Hematopoietic multipotent progenitor cell treated with erythropoietin and hydrocortisone succinate and interleukin-3 and kit ligand, for 8 days (in vitro differentiated cells): ENCODE measurements at regions not wholly inside any gene's neighbourhood (a gene's known extent, or its start where the extent isn't known, plus 50 kb on each side); places are given as distances from the start of the nearest gene placed in this dataset.
"Not testable (repeated sequence)": the region's sequence is repeated elsewhere in the genome, so short reads cannot be mapped to it uniquely, and the experiment has no call there.

Source experiments
- DNase-seq: peaks from one replicate; pipeline ENCODE4 v3.0.0-alpha.2; 2015

DNA sequence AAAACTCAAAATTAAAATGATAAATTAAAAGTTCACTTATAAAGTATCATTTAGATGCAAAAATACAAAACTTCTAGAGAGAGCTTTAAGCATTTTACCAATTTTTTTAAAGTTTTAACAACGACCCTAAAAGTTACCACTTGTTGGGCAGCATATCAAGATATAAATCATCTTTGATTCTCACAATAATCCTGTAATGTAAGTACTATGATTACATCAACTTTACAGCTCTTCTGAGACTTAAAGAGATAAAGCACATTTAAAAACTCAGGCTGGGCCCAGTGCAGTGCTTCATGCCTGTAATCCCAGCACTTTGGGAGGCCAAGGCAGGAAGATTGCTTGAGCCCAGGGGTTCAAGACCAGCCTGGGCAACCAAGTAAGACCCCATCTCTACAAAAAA lies 202.7 kb upstream of the GPC6 start:
- no peak for DNase-seq

DNA sequence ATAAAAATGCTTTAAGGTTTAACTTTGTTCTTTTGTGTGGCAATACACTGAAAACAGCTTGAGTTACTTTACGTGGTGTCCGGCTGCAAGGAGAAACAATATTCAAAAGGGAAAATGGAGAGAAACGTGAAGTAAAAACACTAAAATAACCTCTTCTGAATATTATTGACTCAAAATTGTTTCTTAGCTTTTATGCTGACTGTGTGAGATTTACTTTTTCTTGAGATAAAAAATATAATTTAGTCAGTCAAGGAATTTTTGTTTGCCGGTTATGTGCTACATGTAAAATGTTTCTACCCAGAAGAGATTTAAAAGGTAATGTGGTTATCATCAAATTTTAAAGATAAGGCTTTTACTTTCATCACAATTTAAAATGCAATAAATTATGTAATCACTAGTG lies 200.6 kb upstream of the GPC6 start:
- no peak for DNase-seq

DNA sequence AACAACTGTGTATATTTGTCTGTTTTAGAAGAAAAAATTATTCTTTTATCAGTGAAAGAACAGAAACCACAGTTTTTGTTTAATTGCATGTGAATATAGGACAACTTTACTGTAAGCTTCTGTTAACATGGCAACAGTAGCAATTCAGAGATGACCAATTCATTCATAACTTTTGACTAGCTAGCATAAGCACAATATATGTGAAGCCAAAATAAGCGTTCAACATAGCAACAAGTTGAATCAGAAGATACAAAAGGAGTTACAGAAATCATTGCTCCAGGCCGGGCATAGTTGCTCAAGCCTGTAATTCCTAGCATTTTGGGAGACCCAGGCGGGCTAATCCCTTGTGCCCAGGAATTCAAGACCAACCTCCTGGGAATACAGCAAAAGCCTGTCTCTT lies 197.1 kb upstream of the GPC6 start:
- DNase-seq = no peak

GRCh38 chr13:93036380-93036779 lies 190.2 kb upstream of the GPC6 start:
- no peak for DNase-seq

DNA sequence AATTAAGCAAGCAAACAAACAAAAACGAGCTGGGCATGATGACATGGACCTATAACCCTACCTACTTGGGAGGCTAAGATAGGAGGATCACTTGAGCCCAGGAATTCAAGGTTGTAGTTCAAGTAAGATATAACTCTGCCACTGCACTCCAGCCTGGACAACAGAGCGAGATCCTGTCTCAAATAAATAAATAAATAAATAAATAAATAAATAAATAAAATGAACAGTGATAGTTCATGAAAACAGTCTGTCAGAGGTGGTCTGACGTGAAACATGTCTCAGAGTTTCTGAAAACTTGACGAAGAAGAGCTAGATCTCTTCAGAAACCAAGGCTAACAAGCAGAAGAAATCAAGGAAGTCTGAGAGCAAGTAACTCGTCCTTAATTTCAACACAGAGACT lies 188.8 kb upstream of the GPC6 start:
- no peak for DNase-seq

DNA sequence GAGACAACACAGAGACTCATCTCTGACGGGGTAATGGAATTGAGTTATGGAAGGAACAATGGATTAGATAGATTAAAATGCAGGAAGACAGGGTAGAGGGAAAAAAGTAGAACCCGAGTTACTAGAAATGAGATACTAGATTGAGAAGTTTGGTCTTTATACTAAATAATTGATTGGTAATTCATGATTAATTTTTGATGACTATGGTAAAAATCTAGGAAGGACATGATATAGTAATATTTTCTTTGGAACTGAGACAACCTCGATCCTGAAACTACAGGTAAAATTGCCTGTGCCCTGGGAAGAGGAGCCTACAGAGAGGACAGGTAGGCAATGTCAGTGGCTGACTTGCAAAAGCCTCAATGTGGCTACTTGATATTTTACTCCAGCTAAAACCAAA lies 188.4 kb upstream of the GPC6 start:
- no peak for DNase-seq

GRCh38 chr13:93039131-93039530 lies 187.5 kb upstream of the GPC6 start:
- no peak for DNase-seq

DNA sequence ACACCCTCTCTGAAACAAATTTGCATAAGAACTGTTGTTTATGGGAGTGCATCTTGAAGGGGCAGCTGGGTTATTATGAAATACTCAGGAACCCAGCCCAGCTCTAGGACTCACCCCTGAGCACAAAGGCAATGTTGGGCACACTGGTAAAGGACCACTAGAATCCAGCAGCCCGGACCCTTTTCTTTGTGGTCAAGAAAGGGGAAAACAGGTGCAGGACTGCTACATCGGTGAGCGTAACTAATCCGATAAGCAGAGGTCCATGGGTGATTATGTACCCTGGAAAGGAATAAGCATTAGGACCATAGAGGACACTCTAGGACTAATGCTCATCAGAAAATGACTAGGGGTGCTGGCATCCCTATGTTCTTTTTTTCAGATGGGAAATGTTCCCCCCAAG lies 185.0 kb upstream of the GPC6 start:
- not testable (repeated sequence) for DNase-seq

GRCh38 chr13:93045836-93046235 lies 180.8 kb upstream of the GPC6 start:
- DNase-seq = no peak

- no peak for DNase-seq
Observed at GRCh38 chr13:93055233-93055632, 171.4 kb upstream of the GPC6 start.

- no peak for DNase-seq
Observed at GRCh38 chr13:93058301-93058700, 168.3 kb upstream of the GPC6 start.

DNA sequence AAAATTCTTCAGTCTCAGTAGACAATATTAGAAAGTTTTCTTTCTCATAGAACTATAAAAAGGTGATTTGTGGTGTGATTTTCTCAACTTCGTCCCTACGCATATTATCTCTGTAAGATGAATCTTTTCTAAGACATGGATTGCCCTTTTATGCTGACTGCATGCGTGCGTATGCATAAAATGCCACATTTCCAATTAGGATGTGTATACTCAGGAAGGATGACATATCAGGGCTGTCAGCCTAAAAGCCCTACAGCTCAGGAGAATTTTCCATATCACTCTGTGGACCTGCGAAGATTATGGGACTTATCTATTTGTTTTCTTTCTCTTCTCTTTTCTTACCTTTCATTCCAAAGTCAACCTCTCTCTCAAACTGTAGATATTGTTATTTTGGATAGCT lies 166.5 kb upstream of the GPC6 start:
- DNase-seq = no peak

DNA sequence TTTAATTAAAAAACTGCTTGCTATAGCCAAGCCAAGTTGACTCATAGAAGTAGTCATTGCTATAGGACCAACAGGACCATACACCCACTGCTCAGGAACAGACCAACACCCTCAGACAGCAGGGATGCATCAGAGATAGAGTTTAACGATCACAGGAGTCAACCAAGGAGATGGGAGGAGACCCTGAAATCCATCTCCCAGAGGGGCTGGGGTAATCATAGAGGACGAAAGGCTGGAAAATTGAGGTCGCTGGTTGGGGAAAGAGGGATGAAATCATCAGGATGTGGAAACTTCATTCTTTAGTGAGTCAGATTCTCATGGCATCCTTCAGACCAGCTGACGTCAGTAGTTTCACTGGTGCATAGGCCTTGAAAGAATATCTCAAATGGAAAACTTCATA lies 160.4 kb upstream of the GPC6 start:
- DNase-seq = no peak

- DNase-seq = no peak
Observed at GRCh38 chr13:93079294-93079693, 147.3 kb upstream of the GPC6 start.

DNA sequence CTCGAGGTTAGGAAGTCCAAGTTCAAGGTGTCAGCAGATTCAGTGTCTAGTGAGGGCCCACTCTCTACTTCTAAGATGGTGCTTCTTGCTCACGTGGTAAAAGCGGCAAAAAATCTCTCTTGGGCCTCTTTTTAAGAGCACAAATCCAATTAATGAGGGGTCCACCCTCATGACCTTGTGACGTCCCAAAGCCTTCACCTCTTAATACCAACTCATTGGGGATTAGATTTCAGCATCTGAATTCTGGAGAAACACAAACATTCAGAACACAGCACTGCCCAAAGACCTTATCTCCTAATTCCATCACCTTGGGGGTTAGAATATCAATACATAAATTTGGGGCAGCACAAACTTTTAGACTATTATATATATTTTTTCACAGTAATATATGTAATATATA lies 146.4 kb upstream of the GPC6 start:
- no peak for DNase-seq

GRCh38 chr13:93080587-93080986 lies 146.0 kb upstream of the GPC6 start:
- DNase-seq = peak; percentile 2

- DNase-seq = no peak
Observed at GRCh38 chr13:93086329-93086728, 140.3 kb upstream of the GPC6 start.

GRCh38 chr13:93098972-93099371 lies 127.6 kb upstream of the GPC6 start:
- no peak for DNase-seq

- no peak for DNase-seq
Observed at GRCh38 chr13:93101226-93101734, 125.3 kb upstream of the GPC6 start.

DNA sequence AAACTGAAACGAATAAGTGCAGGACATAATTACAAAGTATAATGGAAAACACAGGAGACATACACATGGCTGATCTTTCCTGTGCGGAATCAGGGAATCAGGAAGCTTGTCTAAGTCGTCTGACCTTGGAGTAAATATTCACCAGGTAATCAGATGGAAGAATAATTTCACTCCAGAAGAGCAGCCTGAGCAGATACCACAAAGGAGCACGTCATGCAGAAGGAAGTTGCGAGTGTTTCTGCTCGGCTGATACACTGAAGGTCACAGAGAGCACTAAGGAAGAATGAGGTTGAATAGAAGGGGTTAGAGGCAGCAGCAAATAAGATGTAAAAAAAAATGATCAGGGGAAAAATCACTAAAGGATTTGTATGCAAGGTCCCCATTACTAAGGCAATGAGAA lies 122.3 kb upstream of the GPC6 start:
- no peak for DNase-seq

DNA sequence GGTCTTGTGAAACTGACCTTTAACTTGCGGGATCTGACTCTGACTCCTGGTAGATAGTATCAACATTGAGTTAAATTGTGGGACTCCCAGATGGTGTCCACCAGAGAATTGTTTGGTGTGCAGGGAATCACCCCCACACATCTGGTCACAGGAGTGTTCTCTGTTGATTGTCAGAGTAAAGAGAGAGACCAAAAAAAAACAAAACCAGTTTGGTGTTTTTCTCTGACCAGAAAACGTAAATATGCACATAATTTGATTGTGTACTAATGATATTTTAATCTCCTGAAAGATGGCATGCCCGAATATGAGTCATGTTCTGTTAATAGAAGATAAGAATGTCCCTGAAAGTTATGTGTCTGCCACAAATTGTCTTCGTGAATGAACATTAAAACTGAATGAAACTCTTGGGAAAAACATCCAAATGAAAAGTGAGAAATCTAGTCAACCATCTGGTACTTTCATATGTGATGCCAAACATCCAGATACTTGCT lies 118.5 kb upstream of the GPC6 start:
- peak; percentile 1 for DNase-seq

DNA sequence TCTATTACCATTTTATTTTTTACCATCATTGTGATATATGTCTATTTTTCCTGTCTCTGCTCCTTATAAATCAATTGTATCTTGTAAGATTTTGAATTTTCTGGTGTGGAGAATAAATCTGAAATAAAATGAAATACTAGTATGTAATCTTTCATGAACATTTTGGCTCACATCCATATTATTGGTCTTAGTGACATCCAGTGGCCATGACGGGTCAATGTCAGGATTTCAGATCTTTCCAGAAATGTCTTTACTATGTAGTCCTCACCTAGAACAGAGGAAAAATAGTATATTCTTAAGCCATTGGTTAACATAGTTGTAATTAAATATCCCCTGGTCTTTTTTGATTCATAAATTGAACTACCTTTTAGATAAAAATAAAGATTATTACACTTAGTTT lies 109.8 kb upstream of the GPC6 start:
- no peak for DNase-seq

- no peak for DNase-seq
Observed at GRCh38 chr13:93118081-93118615, 108.5 kb upstream of the GPC6 start.

- DNase-seq = no peak
Observed at GRCh38 chr13:93140912-93141311, 85.7 kb upstream of the GPC6 start.

- DNase-seq = no peak
Observed at GRCh38 chr13:93144031-93144430, 82.6 kb upstream of the GPC6 start.

- no peak for DNase-seq
Observed at GRCh38 chr13:93145199-93145598, 81.4 kb upstream of the GPC6 start.
